VCaP (cell line): ENCODE measurements at regions not wholly inside any gene's neighbourhood (a gene's known extent, or its start where the extent isn't known, plus 50 kb on each side); places are given as distances from the start of the nearest gene placed in this dataset.
A peak's percentile ranks its signal among the peaks of the same experiment; 100 is the strongest.

Experiments used
- H3K27ac ChIP-seq: fragments of 450-650 bp; 2 replicates; pipeline ENCODE4 v1.5.1; 2017
- CTCF ChIP-seq: fragments of 450-650 bp; conservative IDR thresholded peaks from 2 replicates; pipeline ENCODE4 v1.5.1; 2017; ENCODE audit warnings: mild to moderate bottlenecking, moderate library complexity

- TF ChIP-seq CTCF = no peak
- no peak overlapping the region for H3K27ac ChIP-seq
Measured at GRCh38 chr12:18165422-18165871, 75.5 kb upstream of the RERGL start.

GRCh38 chr12:18160901-18161300 is 70.9 kb upstream of the RERGL start:
- H3K27ac ChIP-seq = no peak overlapping the region
- TF ChIP-seq CTCF = no peak

GRCh38 chr12:18158774-18159557 is 69.0 kb upstream of the RERGL start:
- peak; percentile 92 for TF ChIP-seq CTCF

GRCh38 chr12:18153826-18154225 is 63.8 kb upstream of the RERGL start:
- TF ChIP-seq CTCF = no peak
- H3K27ac ChIP-seq = no peak overlapping the region

More at GRCh38 chr12:18158774-18159557, 69.0 kb upstream of the RERGL start:
- H3K27ac ChIP-seq = no peak overlapping the region

GRCh38 chr12:18151036-18151435 is 61.0 kb upstream of the RERGL start:
- no peak overlapping the region for H3K27ac ChIP-seq
- no peak for TF ChIP-seq CTCF

GRCh38 chr12:18148961-18149360 is 59.0 kb upstream of the RERGL start:
- TF ChIP-seq CTCF = no peak
- no peak overlapping the region for H3K27ac ChIP-seq

- no peak for TF ChIP-seq CTCF
- no peak overlapping the region for H3K27ac ChIP-seq
Measured at GRCh38 chr12:18146363-18146762, 56.4 kb upstream of the RERGL start.
